ENCODE measurements at regions not wholly inside any gene's neighbourhood (a gene's known extent, or its start where the extent isn't known, plus 50 kb on each side); places are given as distances from the start of the nearest gene placed in this dataset.

DNA sequence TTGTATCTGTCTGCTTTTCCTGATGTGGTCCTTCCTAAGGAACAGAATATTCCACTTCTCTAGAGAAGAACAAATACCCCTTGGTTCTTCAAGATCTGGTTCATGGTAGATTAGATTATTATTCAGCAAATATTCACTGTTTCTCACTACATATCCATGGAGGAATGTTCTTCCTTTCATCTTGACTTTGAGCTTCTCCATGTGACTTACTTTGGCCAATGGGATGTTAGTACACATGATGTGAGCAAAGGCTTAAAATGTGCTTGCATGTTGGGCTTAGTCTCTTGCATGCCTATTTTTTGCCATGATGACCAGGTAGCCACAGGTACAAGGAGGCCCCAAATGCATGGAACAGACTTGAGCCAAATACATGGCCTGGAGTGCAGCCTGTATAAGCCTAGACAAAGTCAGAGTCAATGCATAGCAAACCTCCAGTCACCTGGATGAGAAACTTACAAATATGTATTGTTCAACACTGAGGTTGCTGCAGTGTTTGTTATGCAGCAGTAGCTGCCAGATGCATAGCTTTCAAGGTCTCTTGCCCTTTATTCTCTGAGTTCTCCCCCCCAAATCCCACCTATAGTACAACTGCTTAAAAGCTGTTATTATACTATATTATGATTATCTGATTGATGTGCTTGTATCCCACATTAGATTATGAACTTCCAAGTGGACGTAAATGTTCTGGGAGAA, 50.0 kb upstream of the CHD6 start:
- Mint-ChIP-seq H3K4me3 (no peak overlapping the region), H3K4me1 (no peaks in the 10 kb centered on the region), H3K27me3 (peaks cover 24% of the 10 kb centered on the region), H3K36me3 (ENCODE audit: low read depth) (no peaks in the 10 kb centered on the region), H3K27ac (no peak overlapping the region), H3K9me3 (no peaks in the 10 kb centered on the region)
- intact Hi-C loops (cut with micrococcal nuclease), result no loop called here
- DNase-seq, result no peak
